H7 (cell line): ENCODE measurements at regions not wholly inside any gene's neighbourhood (a gene's known extent, or its start where the extent isn't known, plus 50 kb on each side); places are given as distances from the start of the nearest gene placed in this dataset.

Source experiments
- DNase-seq: peaks from one replicate; pipeline ENCODE4 v3.0.0; 2012
- H3K27me3 ChIP-seq: 2 replicates; pipeline ENCODE4 v1.6.0; 2011; ENCODE audit warnings: mild to moderate bottlenecking, low read length; ENCODE audit not compliant: control insufficient read depth, insufficient read depth
- H3K36me3 ChIP-seq: replicated peaks from 2 replicates; pipeline ENCODE4 v1.5.1; 2011; ENCODE audit warnings: low read length; ENCODE audit not compliant: control insufficient read depth, insufficient read depth
- H3K4me3 ChIP-seq: 2 replicates; pipeline ENCODE4 v1.5.1; 2011; ENCODE audit warnings: low read depth, mild to moderate bottlenecking, control low read depth, low read length, moderate library complexity; ENCODE audit not compliant: insufficient read depth

DNA sequence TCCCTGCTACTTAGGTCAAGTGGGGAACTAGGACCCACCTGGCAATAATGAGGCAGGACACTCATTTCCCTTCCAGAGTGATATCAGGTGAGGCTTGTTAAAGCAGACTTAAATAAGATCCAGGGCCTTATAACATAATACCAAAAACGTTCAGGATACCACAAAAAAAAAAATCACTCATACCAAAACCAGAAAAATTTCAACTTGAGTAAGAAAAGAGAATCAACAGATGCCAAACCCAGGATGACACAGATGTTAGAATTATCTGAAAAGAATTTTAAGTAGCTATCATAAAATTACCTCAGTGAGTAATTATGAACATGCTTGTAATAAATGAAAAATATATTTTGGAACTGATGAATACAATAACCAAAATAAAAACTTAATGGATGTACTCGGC lies 255.6 kb upstream of the OSR1 start:
- no peak for DNase-seq
- no peak overlapping the region for H3K4me3 ChIP-seq

DNA sequence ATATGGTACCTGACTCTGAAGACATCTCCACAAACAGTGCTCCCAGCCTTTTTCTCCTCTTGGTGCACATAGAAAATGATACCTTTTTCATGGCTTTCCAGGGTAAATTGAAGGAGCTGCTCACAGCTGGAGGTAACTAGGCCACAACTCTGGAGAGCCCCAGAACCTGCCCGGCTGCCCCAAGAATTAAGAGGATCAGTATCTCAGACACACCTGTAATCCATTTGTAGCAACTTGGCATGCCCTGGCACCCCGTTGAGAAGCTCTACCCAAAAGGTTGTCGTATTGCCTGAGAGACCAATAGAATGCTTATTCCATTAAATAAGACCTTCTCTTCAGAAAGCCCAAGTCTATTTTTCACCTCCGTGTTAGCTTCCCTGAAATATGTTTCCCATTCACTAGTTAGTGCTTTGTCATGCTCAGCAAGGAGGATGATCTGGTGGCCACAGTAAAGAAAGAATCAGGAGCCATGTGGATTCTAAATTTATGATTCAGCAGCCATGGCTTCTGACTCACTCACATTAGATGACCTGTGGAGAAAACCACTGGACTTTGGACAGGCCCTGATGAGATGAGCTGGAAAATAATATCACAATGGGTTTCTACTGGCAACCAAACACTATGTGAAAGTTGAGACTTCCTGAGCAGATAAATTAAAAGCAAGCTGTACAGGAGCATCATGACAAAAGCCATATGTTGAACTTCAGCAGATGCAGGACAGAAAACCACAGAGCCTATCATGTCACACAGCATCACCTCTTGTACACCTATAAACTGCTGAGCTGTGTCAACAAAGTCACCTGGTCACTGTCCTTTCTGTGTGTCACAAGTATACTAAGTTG lies 253.3 kb upstream of the OSR1 start:
- Histone ChIP-seq H3K36me3 (no peaks in the 10 kb centered on the region), H3K4me3 (no peak overlapping the region), H3K27me3 (no peaks in the 10 kb centered on the region)
- no peak for DNase-seq

More for the DNA sequence above, 255.6 kb upstream of the OSR1 start:
- H3K36me3 ChIP-seq, result no peaks in the 10 kb centered on the region
- H3K27me3 ChIP-seq, result no peaks in the 10 kb centered on the region

DNA sequence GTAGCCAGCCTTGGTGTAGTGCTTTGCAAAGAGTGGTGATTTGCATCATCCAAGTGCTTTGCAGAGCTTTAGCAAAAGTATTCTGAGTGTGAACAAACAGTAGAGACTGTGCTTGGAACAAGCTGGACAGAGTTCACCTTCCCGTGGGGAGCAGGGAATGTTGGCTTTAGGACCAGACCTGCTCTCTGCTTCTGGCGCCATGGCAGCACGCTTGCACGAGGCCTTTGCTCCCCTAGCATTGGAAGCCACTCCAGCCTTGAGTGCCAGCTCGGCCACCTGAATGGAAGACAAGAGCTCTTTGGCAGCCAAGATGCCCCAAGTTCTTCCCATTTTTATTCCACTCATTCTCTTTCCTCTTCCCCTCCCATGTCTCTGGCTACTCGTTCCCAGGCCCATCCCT lies 250.8 kb upstream of the OSR1 start:
- Histone ChIP-seq H3K36me3 (no peaks in the 10 kb centered on the region), H3K4me3 (no peak overlapping the region)

DNA sequence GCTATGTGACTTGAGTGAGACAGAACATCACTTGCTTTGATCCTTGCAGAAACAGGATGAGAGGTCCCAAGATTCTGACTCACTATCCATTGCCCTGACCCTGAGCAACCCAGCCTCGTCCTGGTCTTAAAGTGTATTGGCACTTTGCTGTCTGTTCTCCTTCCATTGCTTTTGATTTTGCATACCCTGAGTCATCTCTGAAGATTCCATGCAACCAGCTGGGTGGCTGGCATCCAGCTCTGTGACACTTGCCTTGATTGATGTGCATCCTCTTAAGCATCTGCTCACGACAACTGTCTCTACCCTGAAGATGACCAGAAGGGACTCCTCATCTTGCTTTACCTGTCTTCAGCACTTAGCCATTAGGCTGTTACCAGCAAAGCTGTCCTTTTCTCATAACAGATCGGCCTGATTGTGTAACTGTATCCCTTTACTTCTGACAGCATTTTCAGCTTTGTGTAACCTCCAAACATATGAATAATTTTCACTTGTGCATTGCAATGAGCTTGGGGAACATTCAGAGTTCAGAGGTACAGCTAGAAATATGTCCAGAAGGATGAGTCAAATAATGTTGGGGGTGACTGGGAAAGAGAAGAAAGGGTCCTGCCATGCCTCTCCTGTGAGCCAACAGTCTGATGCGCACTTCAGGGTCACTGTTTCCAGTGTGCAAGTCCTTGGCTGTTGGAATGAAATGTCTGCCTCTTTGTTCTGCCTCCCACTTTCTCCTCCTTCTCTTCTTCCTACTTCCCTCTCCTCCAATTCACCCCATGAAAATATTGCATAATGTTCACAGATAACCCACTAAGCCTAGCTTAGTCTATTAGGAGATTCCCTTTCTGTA lies 249.7 kb upstream of the OSR1 start:
- H3K27me3 ChIP-seq, result no peaks in the 10 kb centered on the region
- H3K4me3 ChIP-seq, result no peak overlapping the region
- no peak for DNase-seq
- no peaks in the 10 kb centered on the region for H3K36me3 ChIP-seq

More for the DNA sequence above, 250.8 kb upstream of the OSR1 start:
- no peaks in the 10 kb centered on the region for H3K27me3 ChIP-seq
- DNase-seq, result no peak

DNA sequence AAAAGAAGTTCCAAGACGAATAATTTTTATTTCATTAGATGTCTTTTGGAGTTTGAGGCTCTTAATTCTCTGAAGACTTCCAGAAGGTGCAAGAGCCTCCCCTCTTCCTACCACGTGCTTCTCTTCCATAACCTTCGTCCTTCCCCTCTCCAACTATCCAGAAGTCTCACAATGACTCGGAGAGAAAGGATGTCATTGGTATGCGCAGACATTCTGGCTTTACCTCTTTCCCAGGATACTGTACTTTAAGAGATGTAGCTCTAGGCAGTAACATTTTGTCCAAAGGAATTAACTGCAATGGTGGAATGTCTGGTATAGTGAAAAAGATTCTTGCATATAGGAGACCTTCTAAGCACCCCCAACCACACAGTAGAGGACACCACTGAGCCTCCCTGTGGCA lies 249.0 kb upstream of the OSR1 start:
- Histone ChIP-seq H3K4me3 (no peak overlapping the region), H3K27me3 (no peaks in the 10 kb centered on the region), H3K36me3 (no peaks in the 10 kb centered on the region)
- DNase-seq, result no peak

DNA sequence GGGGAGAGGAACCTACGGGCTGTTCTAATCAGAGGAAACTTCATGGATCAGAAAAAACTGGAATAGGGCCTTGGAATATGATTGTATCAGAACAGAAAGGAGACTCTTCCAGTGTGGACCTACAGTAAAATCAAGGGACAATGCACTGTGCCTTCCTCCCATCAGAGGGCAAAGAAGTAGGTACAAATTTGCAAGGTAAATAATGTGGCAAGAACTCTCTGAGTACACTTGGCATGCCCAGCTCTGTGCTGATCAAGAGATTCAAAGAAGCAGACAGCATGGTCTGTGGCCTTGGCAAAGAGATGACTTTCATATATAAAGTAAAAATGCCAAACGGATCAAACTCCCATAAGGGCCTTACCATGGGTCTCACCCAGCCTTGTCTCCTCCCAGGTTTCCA lies 242.6 kb upstream of the OSR1 start:
- no peak for DNase-seq

DNA sequence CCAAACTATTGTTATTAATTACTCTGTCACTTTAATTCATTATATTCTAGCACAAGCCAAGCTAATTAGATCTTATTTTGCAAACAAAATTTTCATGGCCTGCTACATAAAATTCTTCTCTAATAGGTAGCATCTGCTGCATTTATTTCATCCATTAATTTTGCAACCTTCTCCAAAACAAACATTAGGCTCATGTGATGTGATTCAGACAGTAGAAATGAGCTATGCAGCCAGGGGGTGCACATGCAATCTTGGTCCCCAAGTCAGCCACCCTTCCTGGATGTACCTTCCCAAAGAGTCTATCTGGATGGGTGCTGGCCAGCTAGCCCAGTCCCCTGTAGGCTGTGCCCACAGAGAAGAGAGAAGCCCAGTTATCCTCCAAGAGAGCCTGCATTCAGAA lies 242.1 kb upstream of the OSR1 start:
- no peaks in the 10 kb centered on the region for H3K27me3 ChIP-seq
- DNase-seq, result no peak
- no peak overlapping the region for H3K4me3 ChIP-seq

More for the DNA sequence above, 242.6 kb upstream of the OSR1 start:
- Histone ChIP-seq H3K36me3 (no peaks in the 10 kb centered on the region), H3K4me3 (no peak overlapping the region), H3K27me3 (no peaks in the 10 kb centered on the region)

DNA sequence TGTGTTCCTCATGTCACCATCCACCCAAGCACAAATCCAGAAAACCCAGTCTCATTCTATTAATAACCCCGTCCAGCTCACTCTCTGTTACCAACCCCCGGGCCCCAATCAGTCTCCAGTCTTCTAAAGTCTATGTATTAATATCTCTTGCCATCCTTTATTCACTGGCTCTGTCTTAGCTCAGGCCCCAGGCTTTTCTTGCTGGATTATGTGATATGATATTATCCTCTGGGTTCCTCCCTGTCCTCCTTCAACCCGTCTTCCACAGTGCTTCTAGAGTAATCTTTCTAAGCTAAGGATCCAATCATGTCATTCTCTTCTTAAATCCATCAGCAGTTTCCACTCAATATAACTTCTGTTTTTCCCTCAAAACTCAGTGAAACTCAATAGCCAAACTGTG lies 240.5 kb upstream of the OSR1 start:
- Histone ChIP-seq H3K36me3 (no peaks in the 10 kb centered on the region), H3K4me3 (no peak overlapping the region), H3K27me3 (no peaks in the 10 kb centered on the region)
- DNase-seq, result no peak

More for the DNA sequence above, 242.1 kb upstream of the OSR1 start:
- no peaks in the 10 kb centered on the region for H3K36me3 ChIP-seq

DNA sequence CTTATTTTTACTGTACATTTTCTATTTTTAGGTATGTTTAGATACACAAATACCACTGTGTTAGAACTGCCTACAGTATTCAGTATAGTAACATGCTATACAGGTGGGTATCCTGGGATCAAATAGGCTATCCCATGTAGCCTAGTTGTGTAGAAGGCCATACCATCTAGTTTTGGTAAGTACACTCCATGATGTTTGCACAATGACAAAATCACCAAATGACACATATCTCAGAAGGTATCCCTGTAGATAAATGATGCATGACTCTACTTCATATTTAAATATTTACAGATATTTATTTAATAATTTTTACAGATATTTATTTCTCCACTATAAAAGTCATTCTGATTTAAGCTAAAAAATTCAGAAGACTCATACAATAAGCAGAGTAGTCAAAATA lies 233.8 kb upstream of the OSR1 start:
- Histone ChIP-seq H3K4me3 (no peak overlapping the region), H3K36me3 (no peaks in the 10 kb centered on the region), H3K27me3 (no peaks in the 10 kb centered on the region)
- no peak for DNase-seq

DNA sequence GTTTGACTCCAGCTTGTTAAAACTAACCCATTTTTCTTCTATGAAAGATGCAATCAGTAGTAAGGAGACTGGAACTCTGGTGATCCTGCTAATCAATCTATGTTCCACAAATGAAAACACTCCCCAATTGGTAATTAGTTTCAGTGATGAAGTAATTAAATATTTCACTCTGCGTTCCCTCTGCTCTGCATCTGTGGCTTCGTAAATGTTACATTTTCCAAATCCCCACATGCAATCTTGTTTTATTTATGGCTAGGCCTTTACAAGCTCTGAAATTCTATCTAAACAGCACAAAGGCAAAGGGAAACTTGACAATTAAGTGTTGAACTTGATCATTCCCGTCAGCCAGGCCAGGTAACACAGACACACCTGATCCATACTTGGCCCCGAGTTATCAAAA lies 231.4 kb upstream of the OSR1 start:
- Histone ChIP-seq H3K27me3 (no peaks in the 10 kb centered on the region), H3K36me3 (no peaks in the 10 kb centered on the region), H3K4me3 (no peak overlapping the region)
- DNase-seq, result no peak

DNA sequence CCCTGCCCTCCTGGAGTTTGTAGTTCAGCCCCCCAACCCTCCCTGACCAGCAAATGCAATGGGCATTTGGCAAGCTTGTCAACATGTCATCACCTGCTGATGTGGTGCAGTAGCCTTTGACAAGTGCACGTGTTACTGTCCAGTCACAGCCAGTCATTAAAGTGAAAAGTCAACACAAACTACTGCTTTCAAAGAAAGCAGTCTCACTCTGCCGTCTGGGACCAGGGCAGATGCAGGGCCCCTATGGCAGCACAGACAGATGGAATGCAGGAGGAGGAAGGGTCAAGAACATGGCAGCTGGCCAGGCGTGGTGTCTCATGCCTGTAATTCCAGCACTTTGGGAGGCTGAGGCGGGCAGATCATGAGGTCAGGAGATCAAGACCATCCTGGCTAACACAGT lies 222.4 kb upstream of the OSR1 start:
- H3K4me3 ChIP-seq, result no peak overlapping the region
- no peak for DNase-seq

DNA sequence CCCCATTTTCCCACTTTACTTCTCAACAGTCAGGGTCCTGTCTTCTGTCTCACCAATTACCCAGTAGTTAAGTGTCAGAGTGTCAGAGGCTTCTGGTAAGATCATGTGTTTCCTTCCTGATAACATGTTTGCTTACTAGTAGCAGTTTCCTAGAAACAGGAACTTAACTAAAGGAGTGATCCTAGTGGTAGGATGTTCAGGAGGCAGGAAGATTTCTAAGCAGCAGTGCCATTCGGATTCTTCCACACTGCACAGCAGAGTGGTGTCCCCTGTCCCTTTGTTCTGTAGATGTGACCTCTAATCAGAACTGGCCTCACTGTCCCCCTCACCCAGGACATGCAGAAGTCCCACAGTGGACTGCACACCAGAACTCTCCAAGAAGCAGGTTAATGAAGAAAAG lies 221.8 kb upstream of the OSR1 start:
- Histone ChIP-seq H3K27me3 (no peaks in the 10 kb centered on the region), H3K4me3 (no peak overlapping the region), H3K36me3 (no peaks in the 10 kb centered on the region)
- no peak for DNase-seq

More for the DNA sequence above, 222.4 kb upstream of the OSR1 start:
- Histone ChIP-seq H3K36me3 (no peaks in the 10 kb centered on the region), H3K27me3 (no peaks in the 10 kb centered on the region)

DNA sequence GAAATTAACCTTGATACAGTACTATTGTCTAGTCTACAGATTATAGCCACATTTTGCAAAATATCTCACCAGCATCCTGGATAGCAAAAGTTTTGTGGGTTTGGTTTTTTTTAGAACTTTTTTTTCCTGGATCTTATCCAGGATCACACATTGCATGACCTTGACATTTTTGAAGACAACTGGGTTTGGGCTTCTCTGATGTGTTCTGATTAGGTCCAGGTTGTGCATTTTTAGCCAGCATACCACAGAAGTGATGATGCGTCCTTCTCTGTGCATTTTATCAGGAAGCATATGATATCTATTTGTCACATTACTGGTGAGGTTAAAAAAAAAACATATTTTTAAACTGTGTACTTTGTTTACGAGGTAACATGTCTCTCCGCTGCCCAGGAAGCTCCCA lies 221.0 kb upstream of the OSR1 start:
- DNase-seq, result no peak
- no peaks in the 10 kb centered on the region for H3K36me3 ChIP-seq
- no peak overlapping the region for H3K4me3 ChIP-seq
- no peaks in the 10 kb centered on the region for H3K27me3 ChIP-seq

DNA sequence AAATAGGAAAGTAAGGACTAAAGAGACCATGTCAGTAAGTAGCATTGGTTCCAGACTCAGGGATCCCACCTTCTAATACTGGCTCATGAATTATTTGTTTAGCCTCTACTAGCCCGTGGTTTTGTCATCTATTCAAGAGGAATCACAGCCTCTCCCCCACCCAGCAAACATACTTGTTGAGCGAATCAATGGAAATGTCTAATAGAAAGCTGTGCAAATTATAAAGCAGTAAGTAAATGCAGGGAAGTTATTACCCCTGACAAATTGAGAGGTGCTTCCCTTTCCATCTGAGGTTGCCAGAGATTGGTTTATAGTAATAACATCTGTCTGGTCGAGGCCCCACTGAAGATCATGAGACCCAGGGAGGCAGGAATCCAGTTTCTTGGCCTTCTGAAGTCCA lies 219.3 kb upstream of the OSR1 start:
- DNase-seq, result no peak
- no peaks in the 10 kb centered on the region for H3K36me3 ChIP-seq
- H3K4me3 ChIP-seq, result no peak overlapping the region
- H3K27me3 ChIP-seq, result no peaks in the 10 kb centered on the region

DNA sequence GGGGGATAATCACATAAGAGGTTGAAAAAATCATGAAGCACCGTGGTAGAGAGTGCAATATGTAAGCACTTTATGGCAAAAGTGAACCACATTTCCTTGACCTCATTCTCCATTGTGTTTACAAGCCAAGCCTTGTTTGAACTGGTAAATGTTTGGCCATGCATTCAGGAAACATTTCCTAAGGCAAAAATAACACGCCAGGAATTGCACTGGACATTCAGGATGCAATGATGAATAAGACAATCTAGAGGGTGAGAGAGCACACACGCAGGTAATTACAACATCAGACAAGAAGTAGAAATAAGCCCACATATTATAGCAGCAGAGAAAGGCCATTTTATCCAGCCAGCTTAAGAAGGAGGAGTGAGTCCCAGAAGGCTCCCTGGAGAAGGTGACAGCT lies 218.0 kb upstream of the OSR1 start:
- no peak overlapping the region for H3K4me3 ChIP-seq
- H3K27me3 ChIP-seq, result no peaks in the 10 kb centered on the region

More for the DNA sequence above, 218.0 kb upstream of the OSR1 start:
- H3K36me3 ChIP-seq, result no peaks in the 10 kb centered on the region
- no peak for DNase-seq
